ENCODE measurements at regions not wholly inside any gene's neighbourhood (a gene's known extent, or its start where the extent isn't known, plus 50 kb on each side); places are given as distances from the start of the nearest gene placed in this dataset.

- no peak for DNase-seq (ENCODE audit: extremely low spot score in 2 of 2)
- Histone ChIP-seq H3K4me1 (peaks cover 35% of the 10 kb centered on the region), H3K4me3 (no peak overlapping the region), H3K27ac (no peak overlapping the region), H3K9me3 (no peaks in the 10 kb centered on the region), H3K36me3 (no peaks in the 10 kb centered on the region), H3K27me3 (no peaks in the 10 kb centered on the region)
- intact Hi-C loops (cut with DNase I): no loop called here
- TF ChIP-seq CTCF (IDR thresholded peaks at IDR 0.05) (no peak), POLR2AphosphoS5 (IDR thresholded peaks at IDR 0.05; ENCODE audit: insufficient read depth in 1 of 2, low read depth in 1 of 2) (no peak), POLR2A (IDR thresholded peaks at IDR 0.05) (no peak)
Measured at GRCh38 chr14:61215222-61216020, 65.7 kb downstream of the TMEM30B start.

DNA sequence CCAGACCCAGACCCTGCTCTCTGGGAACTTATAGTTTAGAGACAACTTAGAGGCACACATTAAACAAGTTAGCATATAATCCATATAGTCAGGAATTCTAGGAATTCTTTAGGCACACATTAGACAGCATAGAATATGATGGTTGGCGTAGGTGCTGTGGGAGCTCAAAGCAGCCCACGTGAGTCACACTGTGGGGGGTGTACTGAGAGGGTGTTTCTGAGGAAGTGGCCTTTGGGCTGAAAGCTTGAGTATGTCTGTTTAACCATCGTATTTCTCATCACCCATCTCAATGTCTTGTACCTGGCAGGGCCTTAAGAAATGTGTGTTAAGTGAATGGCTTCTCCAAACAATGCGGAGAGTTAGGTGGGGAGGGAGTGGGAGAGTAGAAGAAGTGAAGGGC lies 67.2 kb downstream of the TMEM30B start:
- Histone ChIP-seq H3K4me1 (peaks cover 29% of the 10 kb centered on the region), H3K4me3 (no peak overlapping the region), H3K27ac (no peak overlapping the region), H3K9me3 (no peaks in the 10 kb centered on the region), H3K36me3 (no peaks in the 10 kb centered on the region), H3K27me3 (no peaks in the 10 kb centered on the region)
- DNase-seq (ENCODE audit: extremely low spot score in 2 of 2): no peak
- intact Hi-C loops (cut with DNase I): no loop called here
- TF ChIP-seq POLR2A (IDR thresholded peaks at IDR 0.05) (no peak), CTCF (IDR thresholded peaks at IDR 0.05) (no peak), POLR2AphosphoS5 (IDR thresholded peaks at IDR 0.05; ENCODE audit: insufficient read depth in 1 of 2, low read depth in 1 of 2) (no peak)

GRCh38 chr14:61213191-61213621 lies 67.9 kb downstream of the TMEM30B start:
- intact Hi-C loops (cut with DNase I): no loop called here
- H3K27me3 ChIP-seq: no peaks in the 10 kb centered on the region
- H3K27ac ChIP-seq: peak overlapping the region; percentile 30
- H3K9me3 ChIP-seq: no peaks in the 10 kb centered on the region
- no peak overlapping the region for H3K4me3 ChIP-seq
- H3K4me1 ChIP-seq: peaks cover 22% of the 10 kb centered on the region
- DNase-seq (ENCODE audit: extremely low spot score in 2 of 2): no peak
- TF ChIP-seq POLR2A (IDR thresholded peaks at IDR 0.05) (no peak), CTCF (IDR thresholded peaks at IDR 0.05) (no peak), POLR2AphosphoS5 (IDR thresholded peaks at IDR 0.05; ENCODE audit: insufficient read depth in 1 of 2, low read depth in 1 of 2) (no peak)
- no peaks in the 10 kb centered on the region for H3K36me3 ChIP-seq

GRCh38 chr14:61212546-61212945 lies 68.6 kb downstream of the TMEM30B start:
- Histone ChIP-seq H3K4me3 (no peak overlapping the region), H3K9me3 (no peaks in the 10 kb centered on the region), H3K4me1 (peaks cover 15% of the 10 kb centered on the region), H3K27me3 (no peaks in the 10 kb centered on the region), H3K36me3 (no peaks in the 10 kb centered on the region), H3K27ac (peak overlapping the region; percentile 30)
- TF ChIP-seq POLR2AphosphoS5 (IDR thresholded peaks at IDR 0.05; ENCODE audit: insufficient read depth in 1 of 2, low read depth in 1 of 2) (no peak), POLR2A (IDR thresholded peaks at IDR 0.05) (no peak), CTCF (IDR thresholded peaks at IDR 0.05) (no peak)
- intact Hi-C loops (cut with DNase I): no loop called here
- no peak for DNase-seq (ENCODE audit: extremely low spot score in 2 of 2)

Measured in vagina (tissue), 2 donors.